ENCODE measurements at regions not wholly inside any gene's neighbourhood (a gene's known extent, or its start where the extent isn't known, plus 50 kb on each side); places are given as distances from the start of the nearest gene placed in this dataset.

- DNase-seq, result no peak
- in situ Hi-C loops (cut with HindIII; ENCODE audit: low pct_ligation_motif_present, low pct_unique_long_range_greater_than_20kb, low sequenced_read_pairs), result no loop called here
Measured at GRCh38 chr6:151671195-151671594, 136.3 kb upstream of the ESR1 start.

- no peak for DNase-seq
- in situ Hi-C loops (cut with HindIII; ENCODE audit: low pct_ligation_motif_present, low pct_unique_long_range_greater_than_20kb, low sequenced_read_pairs), result no loop called here
Measured at GRCh38 chr6:151674578-151674977, 132.9 kb upstream of the ESR1 start.

GRCh38 chr6:151675746-151676459 lies 131.6 kb upstream of the ESR1 start:
- in situ Hi-C loops (cut with HindIII; ENCODE audit: low pct_ligation_motif_present, low pct_unique_long_range_greater_than_20kb, low sequenced_read_pairs), result no loop called here

GRCh38 chr6:151676460-151676945 lies 131.0 kb upstream of the ESR1 start:
- in situ Hi-C loops (cut with HindIII; ENCODE audit: low pct_ligation_motif_present, low pct_unique_long_range_greater_than_20kb, low sequenced_read_pairs), result no loop called here

More at GRCh38 chr6:151675746-151676459, 131.6 kb upstream of the ESR1 start:
- DNase-seq, result peak; percentile 40

GRCh38 chr6:151677404-151677803 lies 130.1 kb upstream of the ESR1 start:
- in situ Hi-C loops (cut with HindIII; ENCODE audit: low pct_ligation_motif_present, low pct_unique_long_range_greater_than_20kb, low sequenced_read_pairs), result no loop called here
- DNase-seq, result no peak

More at GRCh38 chr6:151676460-151676945, 131.0 kb upstream of the ESR1 start:
- DNase-seq, result no peak

GRCh38 chr6:151679081-151679480 lies 128.4 kb upstream of the ESR1 start:
- DNase-seq, result no peak
- in situ Hi-C loops (cut with HindIII; ENCODE audit: low pct_ligation_motif_present, low pct_unique_long_range_greater_than_20kb, low sequenced_read_pairs), result no loop called here

- in situ Hi-C loops (cut with HindIII; ENCODE audit: low pct_ligation_motif_present, low pct_unique_long_range_greater_than_20kb, low sequenced_read_pairs), result no loop called here
- DNase-seq, result no peak
Measured at GRCh38 chr6:151679941-151680340, 127.5 kb upstream of the ESR1 start.

- in situ Hi-C loops (cut with HindIII; ENCODE audit: low pct_ligation_motif_present, low pct_unique_long_range_greater_than_20kb, low sequenced_read_pairs), result no loop called here
- DNase-seq, result no peak
Measured at GRCh38 chr6:151680846-151681432, 126.5 kb upstream of the ESR1 start.

GRCh38 chr6:151681433-151682059 lies 125.9 kb upstream of the ESR1 start:
- DNase-seq, result no peak
- in situ Hi-C loops (cut with HindIII; ENCODE audit: low pct_ligation_motif_present, low pct_unique_long_range_greater_than_20kb, low sequenced_read_pairs), result no loop called here

GRCh38 chr6:151682251-151682650 lies 125.2 kb upstream of the ESR1 start:
- in situ Hi-C loops (cut with HindIII; ENCODE audit: low pct_ligation_motif_present, low pct_unique_long_range_greater_than_20kb, low sequenced_read_pairs), result no loop called here
- no peak for DNase-seq

GRCh38 chr6:151682922-151683321 lies 124.6 kb upstream of the ESR1 start:
- no peak for DNase-seq
- in situ Hi-C loops (cut with HindIII; ENCODE audit: low pct_ligation_motif_present, low pct_unique_long_range_greater_than_20kb, low sequenced_read_pairs), result no loop called here

- DNase-seq, result no peak
- in situ Hi-C loops (cut with HindIII; ENCODE audit: low pct_ligation_motif_present, low pct_unique_long_range_greater_than_20kb, low sequenced_read_pairs), result no loop called here
Measured at GRCh38 chr6:151683381-151683780, 124.1 kb upstream of the ESR1 start.

GRCh38 chr6:151689499-151690201 lies 117.8 kb upstream of the ESR1 start:
- in situ Hi-C loops (cut with HindIII; ENCODE audit: low pct_ligation_motif_present, low pct_unique_long_range_greater_than_20kb, low sequenced_read_pairs), result no loop called here
- peak; percentile 30 for DNase-seq

- in situ Hi-C loops (cut with HindIII; ENCODE audit: low pct_ligation_motif_present, low pct_unique_long_range_greater_than_20kb, low sequenced_read_pairs), result no loop called here
- peak; percentile 62 for DNase-seq
Measured at GRCh38 chr6:151690303-151690702, 117.2 kb upstream of the ESR1 start.

GRCh38 chr6:151690768-151691562 lies 116.5 kb upstream of the ESR1 start:
- DNase-seq, result peak; percentile 75

GRCh38 chr6:151692216-151692615 lies 115.3 kb upstream of the ESR1 start:
- DNase-seq, result no peak
- in situ Hi-C loops (cut with HindIII; ENCODE audit: low pct_ligation_motif_present, low pct_unique_long_range_greater_than_20kb, low sequenced_read_pairs), result no loop called here

More at GRCh38 chr6:151690768-151691562, 116.5 kb upstream of the ESR1 start:
- in situ Hi-C loops (cut with HindIII; ENCODE audit: low pct_ligation_motif_present, low pct_unique_long_range_greater_than_20kb, low sequenced_read_pairs), result no loop called here

- in situ Hi-C loops (cut with HindIII; ENCODE audit: low pct_ligation_motif_present, low pct_unique_long_range_greater_than_20kb, low sequenced_read_pairs), result no loop called here
- no peak for DNase-seq
Measured at GRCh38 chr6:151693366-151693765, 114.1 kb upstream of the ESR1 start.

GRCh38 chr6:151695156-151695555 lies 112.3 kb upstream of the ESR1 start:
- in situ Hi-C loops (cut with HindIII; ENCODE audit: low pct_ligation_motif_present, low pct_unique_long_range_greater_than_20kb, low sequenced_read_pairs), result no loop called here
- DNase-seq, result no peak
